ENCODE measurements at regions not wholly inside any gene's neighbourhood (a gene's known extent, or its start where the extent isn't known, plus 50 kb on each side); places are given as distances from the start of the nearest gene placed in this dataset.

DNA sequence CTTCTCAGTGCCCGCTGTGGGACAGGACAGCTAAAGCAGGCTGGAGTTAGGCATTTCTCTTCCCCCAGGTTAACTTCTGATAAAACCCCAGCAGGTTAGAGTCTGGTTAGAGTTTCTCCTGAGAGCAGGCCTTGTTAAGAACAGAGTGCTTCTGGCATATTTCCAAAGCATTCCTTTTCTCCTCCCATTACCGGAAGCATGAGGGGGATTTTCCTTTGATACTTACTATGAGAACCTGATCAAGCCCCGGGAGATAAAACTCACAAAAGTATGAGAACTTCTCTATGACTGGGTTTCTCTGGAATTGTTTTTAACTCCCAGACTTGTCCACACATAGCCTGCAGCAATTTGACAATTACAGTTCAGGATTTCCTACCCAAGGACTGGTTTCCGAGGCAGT is 77.4 kb upstream of the MAST4 start:
- peaks cover 12% of the 10 kb centered on the region for H3K9me3 ChIP-seq (ENCODE audit: control insufficient read depth, insufficient read depth, low read depth, low read length)

DNA sequence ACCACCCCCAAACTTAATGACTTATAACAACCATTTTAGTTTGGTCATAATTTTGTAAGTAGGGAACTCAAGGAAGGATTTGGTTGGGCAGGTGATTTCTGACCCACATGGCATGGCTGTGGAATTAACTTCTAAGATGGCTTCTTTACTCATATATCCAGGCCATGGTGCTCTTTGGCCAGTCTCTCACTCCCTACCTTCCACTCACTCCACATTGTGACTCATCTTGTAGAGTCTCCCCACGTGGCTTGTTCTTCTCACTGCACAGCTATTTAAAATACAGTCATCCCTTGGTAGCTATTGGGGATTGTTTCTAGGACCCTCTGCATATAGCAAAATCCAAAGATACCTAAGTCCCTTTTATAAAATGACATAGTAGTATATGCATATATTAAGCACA is 76.6 kb upstream of the MAST4 start:
- H3K36me3 ChIP-seq (ENCODE audit: control insufficient read depth, insufficient read depth, low read length) = no peaks in the 10 kb centered on the region
- no peak overlapping the region for H3K9ac ChIP-seq (ENCODE audit: low read length)
- no peak overlapping the region for H3K4me3 ChIP-seq (ENCODE audit: low read depth, low read length)
- peaks cover 12% of the 10 kb centered on the region for H3K9me3 ChIP-seq (ENCODE audit: control insufficient read depth, insufficient read depth, low read depth, low read length)
- no peaks in the 10 kb centered on the region for H3K4me1 ChIP-seq (ENCODE audit: control insufficient read depth, insufficient read depth, low read length)
- H3K27me3 ChIP-seq (ENCODE audit: control insufficient read depth, insufficient read depth, low read length) = no peaks in the 10 kb centered on the region
- no peak overlapping the region for H3K27ac ChIP-seq (ENCODE audit: low read depth, low read length)

More for the DNA sequence above, 77.4 kb upstream of the MAST4 start:
- H3K4me3 ChIP-seq (ENCODE audit: low read depth, low read length) = no peak overlapping the region
- no peak overlapping the region for H3K9ac ChIP-seq (ENCODE audit: low read length)
- H3K27ac ChIP-seq (ENCODE audit: low read depth, low read length) = no peak overlapping the region
- H3K36me3 ChIP-seq (ENCODE audit: control insufficient read depth, insufficient read depth, low read length) = no peaks in the 10 kb centered on the region
- H3K4me1 ChIP-seq (ENCODE audit: control insufficient read depth, insufficient read depth, low read length) = no peaks in the 10 kb centered on the region
- H3K27me3 ChIP-seq (ENCODE audit: control insufficient read depth, insufficient read depth, low read length) = no peaks in the 10 kb centered on the region

DNA sequence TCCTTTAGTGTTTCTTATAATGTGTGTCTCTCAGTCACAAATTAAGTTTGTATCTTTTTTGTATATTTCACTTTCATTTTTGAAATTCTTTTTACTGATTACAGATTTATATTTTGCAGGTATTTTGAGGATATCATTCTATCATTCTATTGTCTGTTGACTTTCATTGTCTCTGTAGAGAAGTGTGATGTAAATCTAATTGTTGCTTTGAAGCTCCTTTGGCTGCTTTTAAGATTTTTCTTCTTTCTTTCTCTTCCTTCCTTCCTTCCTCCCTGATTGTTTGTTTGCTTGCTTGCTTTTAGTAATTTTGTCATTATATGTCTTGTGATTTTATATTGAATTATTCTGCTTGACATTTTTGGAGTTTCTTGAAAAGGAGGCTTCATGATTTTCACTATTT is 75.3 kb upstream of the MAST4 start:
- no peaks in the 10 kb centered on the region for H3K27me3 ChIP-seq (ENCODE audit: control insufficient read depth, insufficient read depth, low read length)
- no peak overlapping the region for H3K27ac ChIP-seq (ENCODE audit: low read depth, low read length)
- H3K9ac ChIP-seq (ENCODE audit: low read length) = no peak overlapping the region
- no peak overlapping the region for H3K4me3 ChIP-seq (ENCODE audit: low read depth, low read length)
- no peaks in the 10 kb centered on the region for H3K4me1 ChIP-seq (ENCODE audit: control insufficient read depth, insufficient read depth, low read length)
- H3K36me3 ChIP-seq (ENCODE audit: control insufficient read depth, insufficient read depth, low read length) = no peaks in the 10 kb centered on the region
- peaks cover 12% of the 10 kb centered on the region for H3K9me3 ChIP-seq (ENCODE audit: control insufficient read depth, insufficient read depth, low read depth, low read length)

DNA sequence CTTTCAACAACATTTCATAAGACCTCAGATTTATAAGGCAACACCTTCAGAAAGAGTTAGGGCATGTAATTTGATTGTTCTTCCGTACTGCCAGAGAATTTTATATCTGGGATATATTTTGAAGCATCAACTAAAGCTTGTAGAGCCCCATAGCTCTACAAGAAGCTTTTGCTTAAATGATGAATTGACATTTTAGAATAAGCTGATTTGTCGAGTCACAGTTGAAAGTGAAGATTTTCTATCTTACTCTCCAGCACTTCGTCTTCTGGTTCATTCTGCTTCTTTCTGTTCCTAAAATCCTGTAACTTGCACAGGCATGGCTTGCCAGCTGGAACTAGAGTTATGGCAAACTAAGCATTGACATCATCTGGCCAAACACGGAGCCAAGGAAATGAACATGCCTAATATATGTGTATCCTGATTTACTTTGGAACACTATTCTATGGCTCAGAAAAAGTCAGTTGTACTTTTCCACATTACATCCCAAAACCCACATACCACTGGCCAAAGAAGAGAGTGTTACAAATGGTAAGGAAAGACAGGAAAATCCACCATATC is 68.6 kb upstream of the MAST4 start:
- H3K27me3 ChIP-seq (ENCODE audit: control insufficient read depth, insufficient read depth, low read length) = no peaks in the 10 kb centered on the region
- H3K4me3 ChIP-seq (ENCODE audit: low read depth, low read length) = no peak overlapping the region
- H3K9me3 ChIP-seq (ENCODE audit: control insufficient read depth, insufficient read depth, low read depth, low read length) = no peaks in the 10 kb centered on the region; the same call in 1 of the 2 replicates
- no peak overlapping the region for H3K9ac ChIP-seq (ENCODE audit: low read length)
- no peaks in the 10 kb centered on the region for H3K36me3 ChIP-seq (ENCODE audit: control insufficient read depth, insufficient read depth, low read length)
- H3K4me1 ChIP-seq (ENCODE audit: control insufficient read depth, insufficient read depth, low read length) = no peaks in the 10 kb centered on the region
- no peak overlapping the region for H3K27ac ChIP-seq (ENCODE audit: low read depth, low read length)

DNA sequence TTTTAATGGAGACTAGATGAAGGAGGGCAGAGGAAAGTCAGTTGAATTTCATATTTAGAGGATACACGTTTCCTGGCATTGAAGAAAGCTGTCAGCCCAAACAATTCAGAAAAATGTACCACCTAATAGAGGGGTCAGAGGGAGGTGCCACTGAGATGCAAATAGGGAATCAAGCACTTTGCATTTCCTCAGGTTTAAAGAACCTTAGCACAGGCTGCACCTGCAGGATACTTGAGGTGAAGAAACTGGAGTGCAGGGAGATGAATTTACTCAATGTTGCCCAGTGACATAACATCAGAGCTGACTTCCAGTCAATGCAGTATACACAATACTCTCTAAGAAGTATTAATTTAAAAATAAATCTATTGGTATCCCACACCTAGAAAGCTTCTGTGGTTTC is 67.0 kb upstream of the MAST4 start:
- H3K27ac ChIP-seq (ENCODE audit: low read depth, low read length) = no peak overlapping the region
- no peaks in the 10 kb centered on the region for H3K27me3 ChIP-seq (ENCODE audit: control insufficient read depth, insufficient read depth, low read length)
- no peak overlapping the region for H3K4me3 ChIP-seq (ENCODE audit: low read depth, low read length)
- H3K9me3 ChIP-seq (ENCODE audit: control insufficient read depth, insufficient read depth, low read depth, low read length) = no peaks in the 10 kb centered on the region; the same call in 1 of the 2 replicates
- no peak overlapping the region for H3K9ac ChIP-seq (ENCODE audit: low read length)
- H3K4me1 ChIP-seq (ENCODE audit: control insufficient read depth, insufficient read depth, low read length) = no peaks in the 10 kb centered on the region
- H3K36me3 ChIP-seq (ENCODE audit: control insufficient read depth, insufficient read depth, low read length) = no peaks in the 10 kb centered on the region

DNA sequence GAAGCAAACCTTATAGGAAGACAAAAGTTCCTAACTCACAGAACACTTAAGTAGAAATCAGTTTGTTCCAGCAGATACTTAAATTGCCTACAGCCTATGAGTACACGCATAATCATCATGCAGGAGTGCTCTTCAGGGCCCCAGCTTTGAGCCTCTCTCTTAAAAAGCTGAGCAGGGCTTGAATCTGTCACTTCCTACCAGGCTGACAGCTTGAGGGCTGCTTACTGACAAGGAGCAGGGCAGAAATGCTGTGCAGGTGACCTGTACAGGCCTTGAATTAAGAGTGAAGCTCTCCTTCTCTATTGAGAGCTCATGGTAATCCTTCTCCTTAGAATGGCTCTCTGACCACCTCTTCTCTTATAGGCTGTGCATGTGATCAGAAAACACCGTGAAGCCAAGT is 66.5 kb upstream of the MAST4 start:
- Histone ChIP-seq H3K4me3 (ENCODE audit: low read depth, low read length) (no peak overlapping the region), H3K4me1 (ENCODE audit: control insufficient read depth, insufficient read depth, low read length) (no peaks in the 10 kb centered on the region), H3K9me3 (ENCODE audit: control insufficient read depth, insufficient read depth, low read depth, low read length) (no peaks in the 10 kb centered on the region; the same call in 1 of the 2 replicates), H3K27ac (ENCODE audit: low read depth, low read length) (no peak overlapping the region), H3K27me3 (ENCODE audit: control insufficient read depth, insufficient read depth, low read length) (no peaks in the 10 kb centered on the region), H3K36me3 (ENCODE audit: control insufficient read depth, insufficient read depth, low read length) (no peaks in the 10 kb centered on the region), H3K9ac (ENCODE audit: low read length) (no peak overlapping the region)

DNA sequence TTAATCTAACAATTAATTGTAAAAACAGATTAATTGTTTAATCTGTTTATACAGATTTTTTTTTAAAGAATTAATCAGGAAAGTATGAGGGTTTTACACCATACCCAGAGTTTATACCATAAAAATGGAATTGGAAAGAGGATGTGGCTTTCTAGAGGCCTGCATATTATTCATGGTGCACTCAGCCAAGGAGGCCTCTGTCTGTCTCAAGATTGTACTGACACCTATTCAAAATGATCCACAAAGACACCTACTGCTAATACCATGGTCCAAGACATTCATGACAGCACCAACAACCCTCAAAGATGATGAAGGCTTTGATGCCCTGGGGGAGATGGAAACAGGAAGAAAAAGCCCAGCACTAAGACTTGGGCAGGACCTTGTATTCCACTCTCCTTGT is 58.1 kb upstream of the MAST4 start:
- H3K4me3 ChIP-seq (ENCODE audit: low read depth, low read length) = no peak overlapping the region
- 0 out of 2 replicates have a peak, but pooled peaks cover 2% of the 10 kb centered on the region for H3K9me3 ChIP-seq (ENCODE audit: control insufficient read depth, insufficient read depth, low read depth, low read length)
- no peaks in the 10 kb centered on the region for H3K27me3 ChIP-seq (ENCODE audit: control insufficient read depth, insufficient read depth, low read length)
- no peak overlapping the region for H3K9ac ChIP-seq (ENCODE audit: low read length)
- no peaks in the 10 kb centered on the region for H3K4me1 ChIP-seq (ENCODE audit: control insufficient read depth, insufficient read depth, low read length)
- H3K36me3 ChIP-seq (ENCODE audit: control insufficient read depth, insufficient read depth, low read length) = no peaks in the 10 kb centered on the region
- no peak overlapping the region for H3K27ac ChIP-seq (ENCODE audit: low read depth, low read length)

DNA sequence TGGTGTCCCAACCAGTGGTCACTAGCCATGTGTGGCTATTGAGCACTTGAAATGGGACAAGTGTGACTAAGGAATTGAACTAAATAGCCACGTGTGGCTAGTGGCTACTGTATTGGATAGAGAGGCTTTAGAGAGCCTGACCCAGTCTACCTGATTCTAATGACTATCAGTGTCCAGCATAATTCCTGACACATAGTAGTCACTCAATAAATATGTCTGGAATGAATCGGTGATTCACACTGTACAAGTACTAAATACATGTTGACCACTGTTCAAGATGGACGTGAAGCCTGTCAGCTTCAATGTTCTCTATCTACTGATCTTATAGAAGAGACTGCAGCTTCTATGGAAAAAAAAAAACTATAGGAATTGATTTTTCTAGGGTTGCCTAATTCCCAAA is 57.7 kb upstream of the MAST4 start:
- 0 out of 2 replicates have a peak, but pooled peaks cover 3% of the 10 kb centered on the region for H3K9me3 ChIP-seq (ENCODE audit: control insufficient read depth, insufficient read depth, low read depth, low read length)
- H3K4me1 ChIP-seq (ENCODE audit: control insufficient read depth, insufficient read depth, low read length) = no peaks in the 10 kb centered on the region
- no peak overlapping the region for H3K27ac ChIP-seq (ENCODE audit: low read depth, low read length)
- H3K36me3 ChIP-seq (ENCODE audit: control insufficient read depth, insufficient read depth, low read length) = no peaks in the 10 kb centered on the region
- no peaks in the 10 kb centered on the region for H3K27me3 ChIP-seq (ENCODE audit: control insufficient read depth, insufficient read depth, low read length)
- H3K9ac ChIP-seq (ENCODE audit: low read length) = no peak overlapping the region
- no peak overlapping the region for H3K4me3 ChIP-seq (ENCODE audit: low read depth, low read length)

DNA sequence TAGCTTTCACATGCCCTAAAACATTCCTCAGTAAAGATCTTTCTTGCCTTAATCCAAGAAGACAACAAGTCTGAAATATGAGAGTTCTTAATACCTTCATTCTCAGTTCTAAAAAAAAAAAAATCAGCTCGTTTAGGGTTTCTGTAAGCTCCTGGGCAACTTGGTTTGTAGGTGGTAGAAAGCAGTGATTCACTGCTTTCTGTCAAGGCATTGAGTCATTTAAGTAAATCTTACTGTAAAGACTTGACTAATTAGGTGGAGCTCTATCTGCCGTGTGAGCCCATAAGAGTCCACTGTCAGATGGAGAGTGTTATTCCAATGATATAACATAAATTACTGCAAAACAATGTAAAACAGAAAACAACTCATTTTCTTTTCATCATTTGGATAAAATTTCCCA is 56.1 kb upstream of the MAST4 start:
- Histone ChIP-seq H3K27ac (ENCODE audit: low read depth, low read length) (no peak overlapping the region), H3K27me3 (ENCODE audit: control insufficient read depth, insufficient read depth, low read length) (no peaks in the 10 kb centered on the region), H3K4me3 (ENCODE audit: low read depth, low read length) (no peak overlapping the region), H3K9me3 (ENCODE audit: control insufficient read depth, insufficient read depth, low read depth, low read length) (0 out of 2 replicates have a peak, but pooled peaks cover 3% of the 10 kb centered on the region), H3K4me1 (ENCODE audit: control insufficient read depth, insufficient read depth, low read length) (no peaks in the 10 kb centered on the region), H3K9ac (ENCODE audit: low read length) (no peak overlapping the region), H3K36me3 (ENCODE audit: control insufficient read depth, insufficient read depth, low read length) (no peaks in the 10 kb centered on the region)

DNA sequence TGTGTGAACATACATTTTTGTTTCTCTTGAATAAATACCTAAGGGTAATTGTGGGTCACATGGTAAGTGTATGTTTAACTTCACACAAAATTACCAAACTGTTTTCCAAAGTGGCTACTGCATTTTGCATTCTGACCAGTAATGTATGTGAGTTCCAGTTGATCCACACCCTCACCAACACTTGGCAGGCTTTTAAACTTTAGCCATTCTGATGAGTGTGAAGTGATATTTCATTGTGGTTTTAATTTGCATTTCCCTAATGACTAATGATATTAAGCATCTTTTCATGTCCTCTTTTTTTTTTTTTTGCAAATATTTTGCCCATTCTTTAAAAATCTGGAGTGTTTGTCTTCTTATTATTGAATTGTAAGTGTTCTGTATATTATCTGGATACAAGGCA is 53.5 kb upstream of the MAST4 start:
- Histone ChIP-seq H3K9me3 (ENCODE audit: control insufficient read depth, insufficient read depth, low read depth, low read length) (peaks cover 9% of the 10 kb centered on the region; the same call in 1 of the 2 replicates), H3K4me1 (ENCODE audit: control insufficient read depth, insufficient read depth, low read length) (no peaks in the 10 kb centered on the region), H3K36me3 (ENCODE audit: control insufficient read depth, insufficient read depth, low read length) (no peaks in the 10 kb centered on the region), H3K9ac (ENCODE audit: low read length) (no peak overlapping the region), H3K4me3 (ENCODE audit: low read depth, low read length) (no peak overlapping the region), H3K27me3 (ENCODE audit: control insufficient read depth, insufficient read depth, low read length) (no peaks in the 10 kb centered on the region), H3K27ac (ENCODE audit: low read depth, low read length) (no peak overlapping the region)
